ENCODE measurements at regions not wholly inside any gene's neighbourhood (a gene's known extent, or its start where the extent isn't known, plus 50 kb on each side); places are given as distances from the start of the nearest gene placed in this dataset.

DNA sequence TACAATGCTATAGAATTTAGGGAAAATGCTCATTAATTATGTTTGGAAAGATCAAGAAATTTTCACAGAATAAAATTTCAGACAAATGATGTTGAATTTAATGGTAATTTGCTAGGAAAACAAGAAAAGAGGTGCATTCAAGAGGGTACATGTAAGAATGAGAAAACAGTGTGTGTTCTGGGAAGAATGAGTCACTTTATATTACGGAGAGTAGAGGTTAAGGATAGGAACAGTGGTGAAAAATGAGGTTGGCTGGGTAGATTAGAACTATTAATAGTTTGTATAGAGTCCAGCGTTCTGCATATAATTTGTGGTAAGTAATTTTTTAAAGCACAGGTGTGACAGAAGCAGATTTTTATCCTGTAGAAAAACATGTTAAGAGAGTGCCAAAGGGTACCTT is 336.7 kb upstream of the MBL2 start:
- no peak overlapping the region for H3K27ac Mint-ChIP-seq
- ATAC-seq (ENCODE audit: poor library complexity) = no peak

DNA sequence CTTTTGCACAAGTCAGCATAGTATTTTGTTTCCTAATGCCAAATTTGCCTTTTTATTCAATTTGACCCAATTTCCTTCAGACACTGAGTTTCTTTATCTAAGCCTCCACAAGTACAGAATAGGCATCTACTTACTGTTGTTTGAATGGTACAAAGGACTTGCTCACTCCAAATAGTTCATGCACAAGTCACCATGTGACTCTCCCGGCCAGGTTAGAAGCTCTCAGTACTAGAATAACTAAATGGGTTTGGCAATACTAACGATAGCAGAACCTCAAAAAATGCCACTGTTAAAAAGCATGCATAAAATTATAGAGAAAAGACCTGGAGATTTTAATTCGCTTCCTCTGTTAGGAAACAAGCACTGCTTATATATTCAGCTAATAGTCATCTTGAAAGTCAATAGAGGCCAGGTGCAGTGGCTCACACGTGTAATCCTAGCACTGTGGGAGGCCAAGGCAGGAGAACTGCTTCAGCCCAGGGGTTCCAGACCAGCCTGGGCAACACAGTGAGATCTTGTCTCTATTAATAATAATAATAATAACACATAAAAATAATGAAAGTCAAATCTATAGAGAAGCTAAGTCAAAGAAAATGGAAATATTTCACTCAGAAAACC is 335.8 kb upstream of the MBL2 start:
- ChIA-PET CTCF (no interaction called here), POLR2A (no interaction called here)
- Mint-ChIP-seq H3K9me3 (peaks cover 13% of the 10 kb centered on the region), H3K4me1 (ENCODE audit: low read depth) (peaks cover 9% of the 10 kb centered on the region), H3K27ac (no peak overlapping the region), H3K36me3 (ENCODE audit: low read depth) (no peaks in the 10 kb centered on the region), H3K4me3 (no peak overlapping the region), H3K27me3 (no peaks in the 10 kb centered on the region)
- ATAC-seq (ENCODE audit: poor library complexity) (no peak), DNase-seq (no peak)
- TF ChIP-seq, protein P1, sequence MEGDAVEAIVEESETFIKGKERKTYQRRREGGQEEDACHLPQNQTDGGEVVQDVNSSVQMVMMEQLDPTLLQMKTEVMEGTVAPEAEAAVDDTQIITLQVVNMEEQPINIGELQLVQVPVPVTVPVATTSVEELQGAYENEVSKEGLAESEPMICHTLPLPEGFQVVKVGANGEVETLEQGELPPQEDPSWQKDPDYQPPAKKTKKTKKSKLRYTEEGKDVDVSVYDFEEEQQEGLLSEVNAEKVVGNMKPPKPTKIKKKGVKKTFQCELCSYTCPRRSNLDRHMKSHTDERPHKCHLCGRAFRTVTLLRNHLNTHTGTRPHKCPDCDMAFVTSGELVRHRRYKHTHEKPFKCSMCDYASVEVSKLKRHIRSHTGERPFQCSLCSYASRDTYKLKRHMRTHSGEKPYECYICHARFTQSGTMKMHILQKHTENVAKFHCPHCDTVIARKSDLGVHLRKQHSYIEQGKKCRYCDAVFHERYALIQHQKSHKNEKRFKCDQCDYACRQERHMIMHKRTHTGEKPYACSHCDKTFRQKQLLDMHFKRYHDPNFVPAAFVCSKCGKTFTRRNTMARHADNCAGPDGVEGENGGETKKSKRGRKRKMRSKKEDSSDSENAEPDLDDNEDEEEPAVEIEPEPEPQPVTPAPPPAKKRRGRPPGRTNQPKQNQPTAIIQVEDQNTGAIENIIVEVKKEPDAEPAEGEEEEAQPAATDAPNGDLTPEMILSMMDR (IDR thresholded peaks at IDR 0.05) = no peak
- H3K4me1 ChIP-seq (ENCODE audit: insufficient read depth, low read length) = no peaks in the 10 kb centered on the region
- H3K9me3 ChIP-seq (ENCODE audit: control insufficient read depth in 1 of 2, insufficient read depth in 1 of 2, low read length in 2 of 2) = peaks cover 0 to 7% of the 10 kb centered on the region in 2 experiments
- intact Hi-C loops (cut with DNase I, micrococcal nuclease) = no loop called here
- H3K4me3 ChIP-seq (ENCODE audit: low read length) = no peak overlapping the region
- no peaks in the 10 kb centered on the region for H3K36me3 ChIP-seq (ENCODE audit: insufficient read depth, low read length)
- no peaks in the 10 kb centered on the region for H3K27me3 ChIP-seq (ENCODE audit: control insufficient read depth in 1 of 2, insufficient read depth in 2 of 2, low read length in 2 of 2)
- H3K27ac ChIP-seq (ENCODE audit: low read depth in 1 of 2, low read length in 2 of 2) = no peak overlapping the region

More for the DNA sequence above, 336.7 kb upstream of the MBL2 start:
- H3K36me3 Mint-ChIP-seq (ENCODE audit: low read depth) = no peaks in the 10 kb centered on the region
- peaks cover 16% of the 10 kb centered on the region for H3K9me3 Mint-ChIP-seq
- H3K4me1 Mint-ChIP-seq (ENCODE audit: low read depth) = peaks cover 9% of the 10 kb centered on the region
- Histone ChIP-seq H3K9me3 (ENCODE audit: control insufficient read depth in 1 of 2, insufficient read depth in 1 of 2, low read length in 2 of 2) (peaks cover 0 to 7% of the 10 kb centered on the region in 2 experiments), H3K27ac (ENCODE audit: low read depth in 1 of 2, low read length in 2 of 2) (no peak overlapping the region), H3K36me3 (ENCODE audit: insufficient read depth, low read length) (no peaks in the 10 kb centered on the region), H3K4me1 (ENCODE audit: insufficient read depth, low read length) (no peaks in the 10 kb centered on the region), H3K4me3 (ENCODE audit: low read length) (no peak overlapping the region), H3K27me3 (ENCODE audit: control insufficient read depth in 1 of 2, insufficient read depth in 2 of 2, low read length in 2 of 2) (no peaks in the 10 kb centered on the region)
- DNase-seq = no peak
- no peaks in the 10 kb centered on the region for H3K27me3 Mint-ChIP-seq
- TF ChIP-seq, protein P1 (IDR thresholded peaks at IDR 0.05) = no peak
- H3K4me3 Mint-ChIP-seq = no peak overlapping the region
- ChIA-PET CTCF (no interaction called here), POLR2A (no interaction called here)
- intact Hi-C loops (cut with DNase I, micrococcal nuclease) = no loop called here

DNA sequence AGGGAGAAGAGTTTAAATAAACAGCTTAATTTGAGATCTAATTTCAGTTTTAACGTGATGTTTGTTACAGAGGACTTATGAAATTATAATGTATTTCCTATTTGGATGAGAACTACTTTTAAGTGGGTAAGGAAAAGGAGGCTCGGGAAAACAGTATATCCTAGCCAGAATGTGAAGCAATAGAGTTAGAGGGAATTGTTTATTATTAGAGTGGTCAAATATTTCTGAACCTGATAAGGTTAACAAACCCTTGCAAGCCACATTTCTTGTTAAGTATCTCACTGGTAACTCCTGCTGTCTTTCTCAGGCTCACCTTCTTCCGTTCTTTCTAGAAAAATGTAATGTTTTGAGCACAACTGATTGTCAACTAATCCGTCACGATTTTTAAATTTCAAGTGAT is 335.1 kb upstream of the MBL2 start:
- ATAC-seq (ENCODE audit: poor library complexity) (no peak), DNase-seq (no peak)
- Histone ChIP-seq H3K27ac (ENCODE audit: low read depth in 1 of 2, low read length in 2 of 2) (no peak overlapping the region), H3K27me3 (ENCODE audit: control insufficient read depth in 1 of 2, insufficient read depth in 2 of 2, low read length in 2 of 2) (no peaks in the 10 kb centered on the region), H3K4me1 (ENCODE audit: insufficient read depth, low read length) (no peaks in the 10 kb centered on the region), H3K4me3 (ENCODE audit: low read length) (no peak overlapping the region), H3K9me3 (ENCODE audit: control insufficient read depth in 1 of 2, insufficient read depth in 1 of 2, low read length in 2 of 2) (peaks cover 0 to 7% of the 10 kb centered on the region in 2 experiments), H3K36me3 (ENCODE audit: insufficient read depth, low read length) (no peaks in the 10 kb centered on the region)
- no peaks in the 10 kb centered on the region for H3K27me3 Mint-ChIP-seq
- peaks cover 15% of the 10 kb centered on the region for H3K9me3 Mint-ChIP-seq
- TF ChIP-seq, protein P1 (IDR thresholded peaks at IDR 0.05) = no peak
- H3K36me3 Mint-ChIP-seq (ENCODE audit: low read depth) = no peaks in the 10 kb centered on the region
- intact Hi-C loops (cut with DNase I, micrococcal nuclease) = no loop called here
- H3K4me1 Mint-ChIP-seq (ENCODE audit: low read depth) = peaks cover 9% of the 10 kb centered on the region
- CTCF ChIA-PET = no interaction called here
- no peak overlapping the region for H3K4me3 Mint-ChIP-seq
- H3K27ac Mint-ChIP-seq = no peak overlapping the region
- POLR2A ChIA-PET = no interaction called here
